Trophoblast cell (in vitro differentiated cells and primary cell): ENCODE measurements at regions not wholly inside any gene's neighbourhood (a gene's known extent, or its start where the extent isn't known, plus 50 kb on each side); places are given as distances from the start of the nearest gene placed in this dataset.

Experiments used
- DNase-seq, 2 donors: peaks; one replicate each; pipeline ENCODE4 v3.0.0-alpha.2; 2016
- H2AFZ ChIP-seq: 2 replicates; pipeline ENCODE4 v1.6.1; 2013; ENCODE audit warnings: low read length, moderate library complexity, mild to moderate bottlenecking; ENCODE audit not compliant: insufficient read depth, poor library complexity
- H2AK5ac ChIP-seq: 2 replicates; pipeline ENCODE4 v1.6.1; 2013; ENCODE audit warnings: mild to moderate bottlenecking, low read length
- H2BK120ac ChIP-seq: 2 replicates; pipeline ENCODE4 v1.6.1; 2013; ENCODE audit warnings: low read length, mild to moderate bottlenecking, moderate library complexity; ENCODE audit not compliant: insufficient read depth, poor library complexity
- H2BK12ac ChIP-seq: 2 replicates; pipeline ENCODE4 v1.6.1; 2013; ENCODE audit warnings: mild to moderate bottlenecking, low read length, moderate library complexity
- H2BK5ac ChIP-seq: 2 replicates; pipeline ENCODE4 v1.6.1; 2013; ENCODE audit warnings: low read length, low read depth, moderate library complexity, mild to moderate bottlenecking; ENCODE audit not compliant: poor library complexity
- H3K14ac ChIP-seq: 2 replicates; pipeline ENCODE4 v1.6.1; 2013; ENCODE audit warnings: mild to moderate bottlenecking, low read length
- H3K18ac ChIP-seq: 2 replicates; pipeline ENCODE4 v1.6.1; 2013; ENCODE audit warnings: mild to moderate bottlenecking, low read length
- H3K23ac ChIP-seq: 2 replicates; pipeline ENCODE4 v1.6.1; 2013; ENCODE audit warnings: low read length
- H3K27ac ChIP-seq: 2 replicates; pipeline ENCODE4 v1.5.1; 2013; ENCODE audit warnings: low read depth, mild to moderate bottlenecking, inconsistent platforms, low read length, moderate library complexity
- H3K27me3 ChIP-seq: 2 replicates; pipeline ENCODE4 v1.6.1; 2013; ENCODE audit warnings: inconsistent platforms, mild to moderate bottlenecking, low read length, moderate library complexity; ENCODE audit not compliant: insufficient read depth
- H3K36me3 ChIP-seq, 2 experiments: 1 replicate in 1 of 2; 2 replicates in 1 of 2; pipeline ENCODE4 v1.6.1; 2013; ENCODE audit warnings: low read length in 2 of 2, mild to moderate bottlenecking in 2 of 2, moderate library complexity in 1 of 2; ENCODE audit not compliant: insufficient read depth in 2 of 2, control insufficient read depth in 1 of 2
- H3K4ac ChIP-seq: 2 replicates; pipeline ENCODE4 v1.6.1; 2013; ENCODE audit warnings: low read depth, mild to moderate bottlenecking, low read length, moderate library complexity
- H3K4me1 ChIP-seq, 2 experiments: 1 replicate in 1 of 2; 2 replicates in 1 of 2; pipeline ENCODE4 v1.6.1; 2013; ENCODE audit warnings: low read length in 2 of 2, mild to moderate bottlenecking in 2 of 2, moderate library complexity in 1 of 2; ENCODE audit not compliant: insufficient read depth in 2 of 2, control insufficient read depth in 1 of 2
- H3K4me2 ChIP-seq: 2 replicates; pipeline ENCODE4 v1.6.1; 2013; ENCODE audit warnings: inconsistent platforms, mild to moderate bottlenecking, low read length, moderate library complexity
- H3K4me3 ChIP-seq: 2 replicates; pipeline ENCODE4 v1.5.1; 2013; ENCODE audit warnings: mild to moderate bottlenecking, low read depth, low read length, inconsistent platforms
- H3K79me1 ChIP-seq: one replicate; pipeline ENCODE4 v1.6.1; 2013; ENCODE audit warnings: low read length
- H3K79me2 ChIP-seq: 2 replicates; pipeline ENCODE4 v1.6.1; 2013; ENCODE audit warnings: low read length, mild to moderate bottlenecking; ENCODE audit not compliant: control insufficient read depth, insufficient read depth, poor library complexity
- H3K9ac ChIP-seq: 2 replicates; pipeline ENCODE4 v1.6.1; 2013; ENCODE audit warnings: mild to moderate bottlenecking, low read length
- H3K9me3 ChIP-seq: 2 replicates; pipeline ENCODE4 v1.6.1; 2013; ENCODE audit warnings: low read depth, mild to moderate bottlenecking, control low read depth, inconsistent platforms, low read length; ENCODE audit not compliant: insufficient read depth
- H4K12ac ChIP-seq: 2 replicates; pipeline ENCODE4 v1.6.1; 2013; ENCODE audit warnings: low read depth, mild to moderate bottlenecking, low read length, moderate library complexity
- H4K8ac ChIP-seq: 2 replicates; pipeline ENCODE4 v1.6.1; 2013; ENCODE audit warnings: low read depth, mild to moderate bottlenecking, low read length, moderate library complexity
- H4K91ac ChIP-seq: one replicate; pipeline ENCODE4 v1.6.1; 2013; ENCODE audit warnings: low read depth, mild to moderate bottlenecking, low read length, moderate library complexity
- WGBS: extraction: QIAGEN DNeasy Blood & Tissue Kit; methylation state at CpG from one replicate; pipeline ENCODE4 v1.1.7; 2013; ENCODE audit warnings: missing lambda C conversion rate; ENCODE audit not compliant: insufficient read length, insufficient coverage; ENCODE audit errors: extremely low coverage; 5-methylcytosine and 5-hydroxymethylcytosine counted together

DNA sequence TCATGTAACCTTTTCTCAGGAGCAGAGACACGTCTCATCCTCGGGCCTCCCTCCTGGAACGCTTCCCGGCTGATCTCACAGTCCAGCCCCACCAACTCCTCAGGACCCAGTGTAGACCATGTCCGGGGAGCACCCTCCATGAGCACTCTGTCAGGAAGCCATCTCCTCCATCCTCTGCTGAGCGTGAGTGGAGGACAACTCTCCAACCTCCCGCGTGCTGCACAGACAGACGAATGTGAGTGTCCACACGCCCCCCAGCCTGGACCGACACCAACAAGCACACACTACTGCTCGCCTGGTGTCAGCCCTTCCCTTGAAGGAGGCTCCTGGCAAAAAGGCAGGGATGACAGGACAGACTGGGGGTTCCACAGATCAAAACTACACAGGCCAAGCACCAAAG lies 86.6 kb downstream of the SHANK2 start:
- no peak overlapping the region for H2AFZ ChIP-seq
- no peak overlapping the region for H3K14ac ChIP-seq
- no peak overlapping the region for H2BK120ac ChIP-seq
- no peak overlapping the region for H4K12ac ChIP-seq
- no peak overlapping the region for H4K8ac ChIP-seq
- H3K23ac ChIP-seq, result no peak overlapping the region
- H3K4me2 ChIP-seq, result no peak overlapping the region
- no peaks in the 10 kb centered on the region for H3K9me3 ChIP-seq
- H3K27ac ChIP-seq, result no peak overlapping the region
- no peaks in the 10 kb centered on the region for H3K79me2 ChIP-seq
- no peak overlapping the region for H3K18ac ChIP-seq
- no peaks in the 10 kb centered on the region for H3K4me1 ChIP-seq
- H3K4ac ChIP-seq, result no peak overlapping the region
- no peak overlapping the region for H2AK5ac ChIP-seq
- H3K36me3 ChIP-seq, result peaks cover 2 to 4% of the 10 kb centered on the region in 2 experiments
- no CpG with 5 or more reads among the region's 12 CpGs for WGBS
- no peak overlapping the region for H3K4me3 ChIP-seq
- H3K9ac ChIP-seq, result no peak overlapping the region
- no peak overlapping the region for H2BK5ac ChIP-seq
- DNase-seq, result no peak
- H2BK12ac ChIP-seq, result no peak overlapping the region
- H3K27me3 ChIP-seq, result no peaks in the 10 kb centered on the region
- H3K79me1 ChIP-seq, result no peaks in the 10 kb centered on the region
- no peak overlapping the region for H4K91ac ChIP-seq

- Histone ChIP-seq H3K36me3 (peaks cover 0 to 2% of the 10 kb centered on the region in 2 experiments), H3K14ac (no peak overlapping the region), H3K4me2 (no peak overlapping the region), H2AFZ (no peak overlapping the region), H3K9me3 (no peaks in the 10 kb centered on the region), H3K27me3 (no peaks in the 10 kb centered on the region), H4K91ac (no peak overlapping the region), H2BK120ac (no peak overlapping the region), H3K4me3 (no peak overlapping the region), H3K4me1 (no peaks in the 10 kb centered on the region), H2AK5ac (no peak overlapping the region), H2BK5ac (no peak overlapping the region), H3K4ac (no peak overlapping the region), H3K79me2 (no peaks in the 10 kb centered on the region), H4K12ac (no peak overlapping the region), H3K79me1 (no peaks in the 10 kb centered on the region), H3K23ac (no peak overlapping the region), H3K18ac (no peak overlapping the region), H3K9ac (no peak overlapping the region), H3K27ac (no peak overlapping the region), H2BK12ac (no peak overlapping the region), H4K8ac (no peak overlapping the region)
- DNase-seq, result no peak
- WGBS, result no CpG with 5 or more reads among the region's 7 CpGs
These were observed 87.8 kb downstream of the SHANK2 start for GRCh38 chr11:71164621-71165020.

DNA sequence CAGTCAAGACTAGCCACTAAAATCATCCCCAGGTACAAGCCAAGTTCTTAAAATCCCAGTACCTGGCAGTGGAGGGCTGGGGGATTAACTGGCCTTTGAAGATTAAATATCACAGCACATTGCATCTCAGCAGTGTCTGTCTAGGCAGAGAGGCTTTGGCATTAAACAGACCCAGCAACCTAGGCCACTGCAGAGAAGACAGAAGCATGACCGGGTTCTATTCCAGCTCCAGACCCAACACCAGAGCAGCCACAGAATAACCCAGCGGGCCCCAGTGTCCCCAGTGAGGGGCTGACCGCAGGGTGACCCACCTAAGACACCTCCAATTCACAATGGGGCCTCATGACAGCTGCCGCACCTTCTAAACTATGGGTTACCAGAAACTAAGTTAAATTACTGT lies 88.2 kb downstream of the SHANK2 start:
- Histone ChIP-seq H4K91ac (no peak overlapping the region), H3K27ac (no peak overlapping the region), H2BK12ac (no peak overlapping the region), H3K4me2 (no peak overlapping the region), H3K9ac (no peak overlapping the region), H3K14ac (no peak overlapping the region), H3K18ac (no peak overlapping the region), H2AFZ (no peak overlapping the region), H3K36me3 (peaks cover 0 to 2% of the 10 kb centered on the region in 2 experiments), H3K9me3 (no peaks in the 10 kb centered on the region), H2BK5ac (no peak overlapping the region), H3K23ac (no peak overlapping the region), H3K4ac (no peak overlapping the region), H2AK5ac (no peak overlapping the region), H3K79me2 (no peaks in the 10 kb centered on the region), H3K79me1 (no peaks in the 10 kb centered on the region), H4K12ac (no peak overlapping the region), H3K27me3 (no peaks in the 10 kb centered on the region), H2BK120ac (no peak overlapping the region), H4K8ac (no peak overlapping the region), H3K4me3 (no peak overlapping the region), H3K4me1 (no peaks in the 10 kb centered on the region)
- WGBS, result no CpG with 5 or more reads among the region's 4 CpGs
- DNase-seq, result no peak

DNA sequence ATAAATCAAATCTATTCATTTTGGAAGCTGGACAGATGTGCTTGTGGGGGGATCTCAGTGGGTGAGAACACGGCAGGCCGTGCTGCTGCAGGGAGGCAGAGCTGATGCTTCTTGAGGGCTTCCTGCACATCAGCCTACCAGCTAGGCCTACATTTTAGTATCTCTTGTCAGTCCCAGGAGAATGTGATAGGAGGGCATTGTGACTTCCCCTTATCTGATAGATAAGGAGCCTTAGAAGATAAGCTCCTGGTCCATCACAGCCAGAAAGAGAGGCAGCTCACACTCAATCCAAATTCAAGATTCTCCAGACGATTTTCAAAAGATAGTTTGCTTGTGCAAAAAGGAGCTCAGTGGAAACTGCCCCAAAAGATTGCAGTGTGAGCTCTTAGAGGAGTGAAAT lies 89.0 kb downstream of the SHANK2 start:
- H3K4me1 ChIP-seq, result no peaks in the 10 kb centered on the region
- H3K4ac ChIP-seq, result no peak overlapping the region
- no peaks in the 10 kb centered on the region for H3K79me1 ChIP-seq
- H3K23ac ChIP-seq, result no peak overlapping the region
- WGBS, result no CpG with 5 or more reads among the region's 3 CpGs
- no peak overlapping the region for H2BK120ac ChIP-seq
- H3K79me2 ChIP-seq, result no peaks in the 10 kb centered on the region
- H3K14ac ChIP-seq, result no peak overlapping the region
- H3K36me3 ChIP-seq, result peaks cover 0 to 2% of the 10 kb centered on the region in 2 experiments
- H3K9ac ChIP-seq, result no peak overlapping the region
- DNase-seq, result no peak
- H4K12ac ChIP-seq, result no peak overlapping the region
- no peak overlapping the region for H4K91ac ChIP-seq
- no peak overlapping the region for H2AFZ ChIP-seq
- no peak overlapping the region for H4K8ac ChIP-seq
- H3K18ac ChIP-seq, result no peak overlapping the region
- H3K27me3 ChIP-seq, result no peaks in the 10 kb centered on the region
- no peak overlapping the region for H2BK12ac ChIP-seq
- H3K9me3 ChIP-seq, result no peaks in the 10 kb centered on the region
- H3K4me2 ChIP-seq, result no peak overlapping the region
- no peak overlapping the region for H2BK5ac ChIP-seq
- no peak overlapping the region for H3K27ac ChIP-seq
- H2AK5ac ChIP-seq, result no peak overlapping the region
- H3K4me3 ChIP-seq, result no peak overlapping the region
